Natural killer cell (primary cell): ENCODE measurements at regions not wholly inside any gene's neighbourhood (a gene's known extent, or its start where the extent isn't known, plus 50 kb on each side); places are given as distances from the start of the nearest gene placed in this dataset.

Experiments used
- ATAC-seq, 3 donors: fragments of 150-1000 bp in 2 of 3; fragments of 200-7000 bp in 1 of 3; cut with Tn5 transposase; 1 replicate in 1 of 3; 2 replicates in 2 of 3; pipeline ENCODE4 v1.10.0; 2021; ENCODE audit warnings: mild to moderate bottlenecking in 2 of 3, moderate library complexity in 2 of 3
- DNase-seq, 2 donors: peaks; one replicate each; pipeline versions ENCODE4 v3.0.0 to v3.0.0-alpha.2; 2013 to 2021; ENCODE audit warnings: mixed read lengths in 1 of 2
- H3K27ac ChIP-seq: one replicate; pipeline ENCODE4 v1.5.1; 2013; ENCODE audit warnings: mild to moderate bottlenecking, low read length
- H3K27me3 ChIP-seq: one replicate; pipeline ENCODE4 v1.6.1; 2013; ENCODE audit warnings: low read length; ENCODE audit not compliant: control insufficient read depth, insufficient read depth
- H3K36me3 ChIP-seq: one replicate; pipeline ENCODE4 v1.6.1; 2013; ENCODE audit warnings: low read length; ENCODE audit not compliant: control insufficient read depth, insufficient read depth
- H3K4me1 ChIP-seq: one replicate; pipeline ENCODE4 v1.6.1; 2013; ENCODE audit warnings: low read length; ENCODE audit not compliant: control insufficient read depth, insufficient read depth
- H3K4me3 ChIP-seq: one replicate; pipeline ENCODE4 v1.5.1; 2013; ENCODE audit warnings: low read length
- H3K9me3 ChIP-seq: one replicate; pipeline ENCODE4 v1.6.1; 2013; ENCODE audit warnings: low read length; ENCODE audit not compliant: control insufficient read depth, insufficient read depth
- H3K27ac Mint-ChIP-seq, 2 donors: one replicate each; pipeline ENCODE4 v1.8.0; 2022; ENCODE audit warnings: mild to moderate bottlenecking in 2 of 2, mixed read lengths in 2 of 2, moderate library complexity in 1 of 2
- H3K27me3 Mint-ChIP-seq, 2 donors: one replicate each; pipeline ENCODE4 v1.8.0; 2022; ENCODE audit warnings: low read depth in 2 of 2, mixed read lengths in 2 of 2
- H3K36me3 Mint-ChIP-seq: one replicate; pipeline ENCODE4 v1.8.0; 2022; ENCODE audit warnings: mixed read lengths
- H3K4me1 Mint-ChIP-seq, 2 donors: one replicate each; pipeline ENCODE4 v1.8.0; 2022; ENCODE audit warnings: mixed read lengths in 2 of 2
- H3K4me3 Mint-ChIP-seq: one replicate; pipeline ENCODE4 v1.8.0; 2022; ENCODE audit warnings: mild to moderate bottlenecking, moderate library complexity, mixed read lengths
- H3K9me3 Mint-ChIP-seq, 2 donors: one replicate each; pipeline ENCODE4 v1.8.0; 2022; ENCODE audit warnings: mixed read lengths in 2 of 2
- WGBS: methylation state at CpG from one replicate; pipeline ENCODE4 v1.1.7; 2013; ENCODE audit warnings: missing lambda C conversion rate; ENCODE audit not compliant: insufficient coverage; 5-methylcytosine and 5-hydroxymethylcytosine counted together
- intact Hi-C: fragments of 100-400 bp; cut with micrococcal nuclease; formaldehyde crosslinking; loops from one replicate; pipeline ENCODE4 v1.14.2; 2022
- TF ChIP-seq, protein P1 (sequence below): fragments of 200-600 bp; IDR thresholded peaks from one replicate; pipeline ENCODE4 v1.8.0; 2022; ENCODE audit warnings: antibody characterized with exemption

DNA sequence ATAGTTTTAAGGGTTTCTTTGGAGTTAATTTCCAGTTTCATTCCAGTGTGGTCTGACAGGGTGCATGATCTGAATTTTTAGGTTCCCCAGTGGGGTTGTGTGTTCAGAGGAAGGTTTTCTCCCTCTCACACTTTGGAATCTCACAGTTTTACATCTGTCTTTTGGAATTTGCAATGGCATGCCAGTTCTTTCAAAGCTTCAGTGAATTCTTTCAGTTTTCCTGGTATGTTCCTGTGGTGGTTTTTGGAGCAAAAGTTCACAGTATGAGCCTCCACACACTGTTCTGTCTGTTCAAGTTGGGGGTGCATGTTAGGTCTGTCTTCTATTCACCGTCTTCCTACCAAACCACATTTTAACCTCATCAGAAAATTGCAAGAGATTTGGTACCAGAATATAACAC, 624.2 kb downstream of the KCTD16 start:
- H3K9me3 Mint-ChIP-seq, result peaks cover 17 to 19% of the 10 kb centered on the region in 2 donors
- peaks cover 11% of the 10 kb centered on the region for H3K36me3 Mint-ChIP-seq
- no peaks in the 10 kb centered on the region for H3K27me3 Mint-ChIP-seq
- no peak for DNase-seq
- TF ChIP-seq, protein P1, sequence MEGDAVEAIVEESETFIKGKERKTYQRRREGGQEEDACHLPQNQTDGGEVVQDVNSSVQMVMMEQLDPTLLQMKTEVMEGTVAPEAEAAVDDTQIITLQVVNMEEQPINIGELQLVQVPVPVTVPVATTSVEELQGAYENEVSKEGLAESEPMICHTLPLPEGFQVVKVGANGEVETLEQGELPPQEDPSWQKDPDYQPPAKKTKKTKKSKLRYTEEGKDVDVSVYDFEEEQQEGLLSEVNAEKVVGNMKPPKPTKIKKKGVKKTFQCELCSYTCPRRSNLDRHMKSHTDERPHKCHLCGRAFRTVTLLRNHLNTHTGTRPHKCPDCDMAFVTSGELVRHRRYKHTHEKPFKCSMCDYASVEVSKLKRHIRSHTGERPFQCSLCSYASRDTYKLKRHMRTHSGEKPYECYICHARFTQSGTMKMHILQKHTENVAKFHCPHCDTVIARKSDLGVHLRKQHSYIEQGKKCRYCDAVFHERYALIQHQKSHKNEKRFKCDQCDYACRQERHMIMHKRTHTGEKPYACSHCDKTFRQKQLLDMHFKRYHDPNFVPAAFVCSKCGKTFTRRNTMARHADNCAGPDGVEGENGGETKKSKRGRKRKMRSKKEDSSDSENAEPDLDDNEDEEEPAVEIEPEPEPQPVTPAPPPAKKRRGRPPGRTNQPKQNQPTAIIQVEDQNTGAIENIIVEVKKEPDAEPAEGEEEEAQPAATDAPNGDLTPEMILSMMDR, result no peak
- Histone ChIP-seq H3K27me3 (no peaks in the 10 kb centered on the region), H3K4me1 (no peaks in the 10 kb centered on the region), H3K4me3 (no peak overlapping the region), H3K9me3 (no peaks in the 10 kb centered on the region), H3K27ac (no peak overlapping the region), H3K36me3 (no peaks in the 10 kb centered on the region)
- no peaks in the 10 kb centered on the region for H3K4me1 Mint-ChIP-seq
- ATAC-seq, result no peak
- intact Hi-C loops, result no loop called here
- 71% methylated on average over 1 of the region's 1 CpG for WGBS
- H3K4me3 Mint-ChIP-seq, result no peak overlapping the region
- no peak overlapping the region for H3K27ac Mint-ChIP-seq

DNA sequence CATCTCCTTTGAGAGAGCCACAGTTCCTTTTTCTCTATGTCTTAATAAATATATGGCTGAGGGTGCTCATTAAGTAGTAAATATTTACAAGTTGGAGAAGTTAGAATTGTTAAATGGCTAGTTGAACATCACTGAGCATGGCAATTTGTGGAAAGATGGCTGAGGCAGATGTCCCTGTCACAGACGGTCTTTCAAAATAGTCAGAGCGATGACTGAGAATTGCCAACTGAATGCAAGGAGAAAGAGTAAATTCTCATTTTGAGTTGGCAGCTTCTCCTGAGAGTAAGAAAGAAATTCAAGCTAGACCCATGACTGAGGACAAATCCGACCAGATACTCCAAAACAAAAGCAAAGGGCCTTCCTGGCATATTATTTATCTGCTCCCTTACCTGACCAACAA, 617.9 kb downstream of the KCTD16 start:
- Histone ChIP-seq H3K4me1 (no peaks in the 10 kb centered on the region), H3K9me3 (no peaks in the 10 kb centered on the region), H3K4me3 (no peak overlapping the region), H3K27ac (no peak overlapping the region), H3K36me3 (no peaks in the 10 kb centered on the region), H3K27me3 (no peaks in the 10 kb centered on the region)
- 73% methylated on average over 3 of the region's 3 CpGs for WGBS
- Mint-ChIP-seq H3K4me3 (no peak overlapping the region), H3K27me3 (no peaks in the 10 kb centered on the region), H3K4me1 (no peaks in the 10 kb centered on the region), H3K36me3 (peaks cover 8% of the 10 kb centered on the region), H3K27ac (no peak overlapping the region), H3K9me3 (peaks cover 8 to 16% of the 10 kb centered on the region in 2 donors)
- TF ChIP-seq, protein P1, result no peak
- no peak for DNase-seq
- ATAC-seq, result no peak
- intact Hi-C loops, result no loop called here

DNA sequence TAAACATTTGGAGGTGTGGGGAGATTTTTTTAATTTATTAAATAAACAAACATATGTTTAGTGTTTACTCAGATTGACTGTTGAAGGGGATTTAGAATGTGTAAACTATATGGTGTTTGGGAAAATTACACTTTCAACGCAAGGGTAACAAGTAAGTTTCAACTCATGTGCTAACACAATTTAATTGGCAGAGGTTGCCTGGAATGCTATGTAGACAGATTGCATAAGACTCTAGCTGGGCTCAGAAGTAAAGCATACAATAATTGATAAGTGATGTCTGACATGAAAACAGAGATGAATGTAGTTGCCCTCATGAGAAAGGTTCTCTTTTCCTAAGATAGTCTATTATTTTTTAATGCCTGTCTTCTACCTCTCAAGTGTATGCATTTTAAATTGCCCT, 617.4 kb downstream of the KCTD16 start:
- DNase-seq (no peak), ATAC-seq (no peak)
- no peak overlapping the region for H3K4me3 Mint-ChIP-seq
- peaks cover 8 to 12% of the 10 kb centered on the region in 2 donors for H3K9me3 Mint-ChIP-seq
- WGBS, result 93% methylated on average over 1 of the region's 1 CpG
- TF ChIP-seq, protein P1, result no peak
- H3K27ac Mint-ChIP-seq, result no peak overlapping the region
- intact Hi-C loops, result no loop called here
- no peaks in the 10 kb centered on the region for H3K27me3 Mint-ChIP-seq
- Histone ChIP-seq H3K36me3 (no peaks in the 10 kb centered on the region), H3K27ac (no peak overlapping the region), H3K4me3 (no peak overlapping the region), H3K4me1 (no peaks in the 10 kb centered on the region), H3K27me3 (no peaks in the 10 kb centered on the region), H3K9me3 (no peaks in the 10 kb centered on the region)
- no peaks in the 10 kb centered on the region for H3K4me1 Mint-ChIP-seq
- peaks cover 8% of the 10 kb centered on the region for H3K36me3 Mint-ChIP-seq

DNA sequence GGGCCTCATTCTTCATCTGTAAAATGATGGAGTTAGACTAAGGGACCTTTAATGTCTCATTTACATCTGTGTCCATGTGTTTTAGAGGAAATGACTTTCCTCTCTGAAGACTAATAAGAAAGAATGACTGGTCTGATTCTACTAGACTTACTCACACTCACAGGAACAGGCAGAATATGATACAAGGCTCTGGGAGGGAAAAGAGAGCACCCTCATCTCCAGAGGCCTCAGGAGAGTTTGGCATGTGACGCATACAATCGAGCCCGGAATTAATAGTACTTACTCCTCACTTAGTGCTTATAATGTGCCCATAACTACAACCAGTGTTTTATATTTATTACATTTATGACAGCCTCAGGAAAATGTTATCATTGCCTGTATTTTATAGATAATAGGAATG, 608.7 kb downstream of the KCTD16 start:
- no peaks in the 10 kb centered on the region for H3K27me3 Mint-ChIP-seq
- Histone ChIP-seq H3K36me3 (no peaks in the 10 kb centered on the region), H3K27me3 (no peaks in the 10 kb centered on the region), H3K9me3 (no peaks in the 10 kb centered on the region), H3K4me1 (no peaks in the 10 kb centered on the region), H3K4me3 (no peak overlapping the region), H3K27ac (no peak overlapping the region)
- peaks cover 6 to 10% of the 10 kb centered on the region in 2 donors for H3K9me3 Mint-ChIP-seq
- no peaks in the 10 kb centered on the region for H3K36me3 Mint-ChIP-seq
- TF ChIP-seq, protein P1, result no peak
- no peaks in the 10 kb centered on the region for H3K4me1 Mint-ChIP-seq
- H3K4me3 Mint-ChIP-seq, result no peak overlapping the region
- no peak overlapping the region for H3K27ac Mint-ChIP-seq
- intact Hi-C loops, result no loop called here
- no peak for ATAC-seq
- 100% methylated on average over 3 of the region's 3 CpGs for WGBS
- DNase-seq, result no peak
